DMS153 treated with DMSO at 0.1 percent for 48 hours (cell line): ENCODE measurements at regions not wholly inside any gene's neighbourhood (a gene's known extent, or its start where the extent isn't known, plus 50 kb on each side); places are given as distances from the start of the nearest gene placed in this dataset.
"Not testable (repeated sequence)": the region's sequence is repeated elsewhere in the genome, so short reads cannot be mapped to it uniquely, and the experiment has no call there.

Source experiments
- DNase-seq: peaks from one replicate; lab custom pipeline; 2025; ENCODE audit not compliant: unreplicated experiment; lab: John Stamatoyannopoulos, UW

GRCh38 chr4:24211856-24212255 is 322.0 kb upstream of the PPARGC1A start:
- DNase-seq = no peak

GRCh38 chr4:24210332-24210902 is 320.6 kb upstream of the PPARGC1A start:
- no peak for DNase-seq

DNA sequence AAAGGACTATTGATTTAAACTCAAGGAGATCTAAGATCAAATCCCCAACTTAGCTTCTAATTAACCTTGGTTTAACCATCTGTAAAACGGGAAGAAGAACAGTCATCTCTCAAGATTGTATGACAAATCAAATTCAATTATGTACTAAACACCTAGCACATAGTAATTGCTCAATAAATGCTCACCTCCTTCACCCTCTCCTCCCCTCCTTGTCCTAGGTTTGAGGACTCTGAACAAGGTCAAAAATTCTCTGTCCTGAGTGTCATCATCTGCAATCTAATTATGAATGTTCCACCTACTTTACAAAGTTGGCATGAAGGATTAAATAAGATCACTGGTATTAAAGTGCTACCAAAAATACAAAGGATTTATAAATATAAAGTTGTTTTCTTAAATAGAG is 320.1 kb upstream of the PPARGC1A start:
- DNase-seq = no peak

DNA sequence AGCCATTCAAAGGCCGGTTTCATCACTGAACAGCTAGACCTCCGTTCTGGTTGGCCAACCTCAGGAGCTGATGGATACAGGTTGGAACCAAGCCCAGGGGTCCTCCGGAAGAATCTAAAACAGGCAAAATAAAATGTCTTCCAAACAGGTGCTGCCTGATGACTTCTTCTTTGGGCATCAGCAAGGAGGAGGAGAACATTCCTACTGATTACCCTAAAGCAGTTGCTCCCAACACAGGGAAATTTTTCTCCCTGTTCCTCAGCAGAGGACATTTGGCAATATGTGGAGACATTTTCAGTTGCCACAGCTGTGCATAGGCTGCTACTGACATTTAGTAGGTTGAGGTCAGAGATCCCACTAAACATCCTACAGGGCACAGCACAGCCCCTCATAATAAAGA is 319.3 kb upstream of the PPARGC1A start:
- no peak for DNase-seq

DNA sequence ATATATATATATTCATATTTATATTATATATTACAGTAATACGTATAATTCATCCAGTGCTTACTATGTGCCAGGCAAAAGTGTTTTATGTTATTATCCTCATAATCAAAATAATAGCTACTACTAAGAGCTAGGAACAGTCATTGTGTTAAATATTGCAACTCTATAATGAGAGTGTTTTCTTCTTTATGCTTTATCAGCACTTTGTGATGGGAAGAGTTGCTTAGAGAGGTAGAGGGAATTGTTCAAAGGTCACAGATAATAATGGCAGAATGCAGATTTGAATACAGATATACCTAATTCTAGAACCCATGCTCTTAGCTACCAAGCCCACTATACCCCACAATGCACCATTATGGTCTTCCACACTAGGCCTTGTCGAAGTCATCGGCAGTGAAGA is 318.8 kb upstream of the PPARGC1A start:
- no peak for DNase-seq

- not testable (repeated sequence) for DNase-seq
These were observed 314.9 kb upstream of the PPARGC1A start for GRCh38 chr4:24204708-24205107.

DNA sequence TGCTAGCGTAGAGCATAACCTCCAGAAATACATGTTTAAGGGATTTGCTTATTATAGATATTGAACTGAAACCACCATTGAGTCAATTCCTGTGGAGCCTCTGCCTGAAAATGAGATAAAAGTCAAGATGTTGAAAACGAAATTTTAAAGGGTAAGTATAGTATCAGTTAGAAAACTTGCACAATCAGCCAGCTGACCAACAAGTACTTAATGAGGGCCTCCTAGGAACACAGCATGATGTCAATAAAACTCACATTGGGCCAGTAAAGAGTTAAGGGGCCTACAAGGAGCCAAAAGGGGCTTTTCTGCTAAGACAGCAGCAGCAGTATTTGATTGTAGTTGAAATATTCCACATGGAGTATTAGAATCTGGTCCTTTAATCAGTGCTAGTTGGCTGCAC is 314.1 kb upstream of the PPARGC1A start:
- DNase-seq = no peak

DNA sequence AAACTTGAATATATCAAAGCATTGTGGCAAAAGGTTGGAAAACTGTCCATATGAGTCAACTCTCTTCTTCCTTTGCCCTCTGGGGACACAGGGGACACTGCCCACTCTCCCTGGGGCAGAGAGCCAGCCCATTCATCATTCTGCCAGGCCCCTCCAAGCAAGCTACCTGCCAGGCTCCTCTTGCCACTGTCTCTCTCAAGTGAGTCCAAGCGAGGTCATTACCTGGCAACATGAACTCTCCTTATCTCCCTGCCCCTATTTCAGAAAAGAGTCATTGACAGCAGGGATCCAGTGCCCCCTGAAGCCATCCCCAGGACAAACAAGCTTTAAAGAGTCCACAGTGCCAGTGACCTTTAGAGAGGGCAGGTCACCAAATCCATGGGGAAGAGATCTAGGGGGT is 312.7 kb upstream of the PPARGC1A start:
- no peak for DNase-seq

- DNase-seq = no peak
These were observed 308.1 kb upstream of the PPARGC1A start for GRCh38 chr4:24197955-24198354.

- no peak for DNase-seq
These were observed 306.9 kb upstream of the PPARGC1A start for GRCh38 chr4:24196785-24197184.

- no peak for DNase-seq
These were observed 306.3 kb upstream of the PPARGC1A start for GRCh38 chr4:24195991-24196736.

DNA sequence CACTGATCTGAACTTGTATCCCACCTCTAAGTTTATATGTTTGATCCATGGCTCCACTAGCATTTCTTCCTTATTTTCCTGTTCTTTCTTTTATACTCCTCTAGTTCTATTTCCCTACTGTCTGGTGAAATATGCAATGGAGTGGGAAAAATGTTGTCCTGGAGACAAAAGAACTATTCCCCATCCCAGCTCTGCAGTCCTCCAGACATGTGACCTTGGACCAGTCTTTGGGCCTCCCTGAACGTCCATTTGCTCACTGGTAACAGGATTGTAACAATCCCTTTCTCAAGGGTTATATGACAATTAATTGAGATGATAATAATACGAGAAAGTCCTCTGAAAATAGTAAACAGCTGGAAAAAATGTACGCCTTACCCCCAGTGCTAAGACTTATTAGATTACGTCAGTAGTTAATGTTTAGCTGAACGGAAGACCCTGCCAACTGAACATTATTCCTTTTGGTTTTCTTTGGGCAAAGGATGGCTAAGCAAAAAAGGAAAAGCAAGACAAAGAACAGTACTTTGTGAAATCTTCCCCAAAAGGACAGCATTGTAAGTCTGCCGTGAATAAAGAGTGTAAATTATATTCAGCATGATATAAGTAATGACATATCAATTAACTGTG is 302.3 kb upstream of the PPARGC1A start:
- DNase-seq = no peak

- DNase-seq = no peak
These were observed 301.2 kb upstream of the PPARGC1A start for GRCh38 chr4:24190761-24191695.

GRCh38 chr4:24188459-24188858 is 298.6 kb upstream of the PPARGC1A start:
- DNase-seq = no peak

GRCh38 chr4:24186466-24186865 is 296.6 kb upstream of the PPARGC1A start:
- no peak for DNase-seq

DNA sequence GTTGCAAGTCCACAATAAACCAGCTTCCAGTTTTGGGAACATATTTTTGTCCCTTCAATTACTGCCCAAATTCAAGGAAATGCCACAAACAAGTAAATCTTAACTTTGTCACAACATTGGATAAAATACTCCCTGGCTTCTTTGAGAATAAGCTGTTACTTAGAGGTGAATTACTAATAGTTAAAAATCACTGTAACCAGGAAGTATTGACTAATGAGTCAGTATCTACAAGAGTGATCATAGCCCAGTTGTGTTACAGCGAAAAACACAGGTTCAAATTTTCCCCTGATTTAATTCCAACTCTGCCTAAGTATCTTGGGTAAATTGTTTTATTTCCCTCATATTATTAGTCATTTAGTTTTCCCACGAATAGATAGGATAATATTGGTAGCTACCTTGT is 291.2 kb upstream of the PPARGC1A start:
- no peak for DNase-seq

- DNase-seq = no peak
These were observed 290.7 kb upstream of the PPARGC1A start for GRCh38 chr4:24180586-24180985.

GRCh38 chr4:24179201-24179840 is 289.5 kb upstream of the PPARGC1A start:
- no peak for DNase-seq

- DNase-seq = not testable (repeated sequence)
These were observed 287.6 kb upstream of the PPARGC1A start for GRCh38 chr4:24177443-24177842.

- DNase-seq = no peak
These were observed 285.9 kb upstream of the PPARGC1A start for GRCh38 chr4:24175707-24176106.

- no peak for DNase-seq
These were observed 284.8 kb upstream of the PPARGC1A start for GRCh38 chr4:24174602-24175001.
